ENCODE measurements at regions not wholly inside any gene's neighbourhood (a gene's known extent, or its start where the extent isn't known, plus 50 kb on each side); places are given as distances from the start of the nearest gene placed in this dataset.

- no peaks in the 10 kb centered on the region for H3K36me3 ChIP-seq
- H3K9me3 ChIP-seq, result peaks cover 0 to 7% of the 10 kb centered on the region in 2 donors
- H3K4me1 ChIP-seq, result no peaks in the 10 kb centered on the region
- TF ChIP-seq POLR2A (IDR thresholded peaks at IDR 0.05), result no peak
- no peak for TF ChIP-seq POLR2AphosphoS5 (IDR thresholded peaks at IDR 0.05)
- TF ChIP-seq CTCF (IDR thresholded peaks at IDR 0.05), result no peak
- no peak for DNase-seq (ENCODE audit: low spot score in 2 of 2)
- H3K27ac ChIP-seq, result no peak overlapping the region
- H3K27me3 ChIP-seq, result no peaks in the 10 kb centered on the region
- intact Hi-C loops (cut with DNase I; ENCODE audit: low total_unique reads), result loop anchor here (5.0 kb wide), 1 partner anchor 529 kb away; no protein-coding TSS in a partner anchor
- no peak overlapping the region for H3K4me3 ChIP-seq
These were observed 2050.7 kb downstream of the ARAP2 start for GRCh38 chr4:34193451-34194154.

GRCh38 chr4:34194585-34194984 is 2049.7 kb downstream of the ARAP2 start:
- Histone ChIP-seq H3K27me3 (no peaks in the 10 kb centered on the region), H3K36me3 (no peaks in the 10 kb centered on the region), H3K4me3 (no peak overlapping the region), H3K9me3 (peaks cover 0 to 6% of the 10 kb centered on the region in 2 donors), H3K27ac (no peak overlapping the region), H3K4me1 (no peaks in the 10 kb centered on the region)
- DNase-seq (ENCODE audit: low spot score in 2 of 2), result no peak
- TF ChIP-seq POLR2A (IDR thresholded peaks at IDR 0.05), result no peak
- no peak for TF ChIP-seq CTCF (IDR thresholded peaks at IDR 0.05)
- no peak for TF ChIP-seq POLR2AphosphoS5 (IDR thresholded peaks at IDR 0.05)
- intact Hi-C loops (cut with DNase I; ENCODE audit: low total_unique reads), result loop anchor here (5.0 kb wide), 1 partner anchor 528 kb away; no protein-coding TSS in a partner anchor

- Histone ChIP-seq H3K27ac (no peak overlapping the region), H3K9me3 (no peaks in the 10 kb centered on the region), H3K4me1 (no peaks in the 10 kb centered on the region), H3K27me3 (no peaks in the 10 kb centered on the region), H3K36me3 (no peaks in the 10 kb centered on the region), H3K4me3 (no peak overlapping the region)
- intact Hi-C loops (cut with DNase I; ENCODE audit: low total_unique reads), result no loop called here
- DNase-seq (ENCODE audit: low spot score in 2 of 2), result no peak
- TF ChIP-seq POLR2A (IDR thresholded peaks at IDR 0.05) (no peak), CTCF (IDR thresholded peaks at IDR 0.05) (no peak), POLR2AphosphoS5 (IDR thresholded peaks at IDR 0.05) (no peak)
These were observed 2047.9 kb downstream of the ARAP2 start for GRCh38 chr4:34196375-34196774.

GRCh38 chr4:34198966-34199365 is 2045.3 kb downstream of the ARAP2 start:
- TF ChIP-seq CTCF (IDR thresholded peaks at IDR 0.05) (no peak), POLR2A (IDR thresholded peaks at IDR 0.05) (no peak), POLR2AphosphoS5 (IDR thresholded peaks at IDR 0.05) (no peak)
- DNase-seq (ENCODE audit: low spot score in 2 of 2), result no peak
- intact Hi-C loops (cut with DNase I; ENCODE audit: low total_unique reads), result no loop called here
- no peak overlapping the region for H3K27ac ChIP-seq
- no peaks in the 10 kb centered on the region for H3K4me1 ChIP-seq
- no peaks in the 10 kb centered on the region for H3K36me3 ChIP-seq
- H3K4me3 ChIP-seq, result no peak overlapping the region
- H3K27me3 ChIP-seq, result no peaks in the 10 kb centered on the region
- no peaks in the 10 kb centered on the region for H3K9me3 ChIP-seq

- Histone ChIP-seq H3K27me3 (no peaks in the 10 kb centered on the region), H3K9me3 (peaks cover 0 to 3% of the 10 kb centered on the region in 2 donors), H3K4me1 (no peaks in the 10 kb centered on the region), H3K4me3 (no peak overlapping the region), H3K36me3 (no peaks in the 10 kb centered on the region), H3K27ac (no peak overlapping the region)
- TF ChIP-seq POLR2A (IDR thresholded peaks at IDR 0.05) (no peak), POLR2AphosphoS5 (IDR thresholded peaks at IDR 0.05) (no peak), CTCF (IDR thresholded peaks at IDR 0.05) (no peak)
- DNase-seq (ENCODE audit: low spot score in 2 of 2), result no peak
- intact Hi-C loops (cut with DNase I; ENCODE audit: low total_unique reads), result no loop called here
These were observed 2043.8 kb downstream of the ARAP2 start for GRCh38 chr4:34200535-34200934.
